ENCODE measurements at regions not wholly inside any gene's neighbourhood (a gene's known extent, or its start where the extent isn't known, plus 50 kb on each side); places are given as distances from the start of the nearest gene placed in this dataset.

DNA sequence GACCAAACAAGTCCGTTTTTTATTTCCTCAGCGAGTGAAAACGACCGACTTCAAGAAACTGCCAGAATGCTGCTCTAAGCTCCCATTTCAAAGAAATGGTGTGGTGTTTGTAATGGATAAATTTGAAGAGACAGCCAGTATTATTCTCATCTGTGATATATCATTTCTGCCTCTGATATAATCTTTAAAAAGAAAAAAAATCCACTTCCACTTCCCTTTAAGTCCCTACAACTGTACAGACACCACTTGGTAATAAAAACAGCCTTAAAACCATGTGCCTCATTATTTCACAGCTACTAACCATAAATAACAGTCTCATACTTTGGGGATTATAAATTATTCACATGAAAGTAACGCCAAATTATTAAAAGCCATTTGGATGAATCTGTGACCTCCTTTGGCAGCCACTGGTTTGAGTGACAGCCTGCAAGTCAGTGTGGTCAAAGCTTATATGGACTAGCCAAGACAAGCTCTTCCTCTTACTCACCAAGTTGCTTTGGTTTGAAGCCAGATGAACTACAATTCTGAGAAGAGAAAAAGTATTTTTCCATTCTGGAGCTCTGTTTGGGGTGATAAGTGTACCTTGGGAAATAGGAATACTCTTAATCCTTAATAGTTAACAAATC is 168.0 kb downstream of the SHOX2 start:
- TF ChIP-seq TCF4 (CRISPR knock-in tag; IDR thresholded peaks at IDR 0.05; ENCODE audit: borderline replicate concordance) (no peak), ESRRG (CRISPR knock-in tag; IDR thresholded peaks at IDR 0.05) (no peak)
- TF ChIP-seq, protein P1, sequence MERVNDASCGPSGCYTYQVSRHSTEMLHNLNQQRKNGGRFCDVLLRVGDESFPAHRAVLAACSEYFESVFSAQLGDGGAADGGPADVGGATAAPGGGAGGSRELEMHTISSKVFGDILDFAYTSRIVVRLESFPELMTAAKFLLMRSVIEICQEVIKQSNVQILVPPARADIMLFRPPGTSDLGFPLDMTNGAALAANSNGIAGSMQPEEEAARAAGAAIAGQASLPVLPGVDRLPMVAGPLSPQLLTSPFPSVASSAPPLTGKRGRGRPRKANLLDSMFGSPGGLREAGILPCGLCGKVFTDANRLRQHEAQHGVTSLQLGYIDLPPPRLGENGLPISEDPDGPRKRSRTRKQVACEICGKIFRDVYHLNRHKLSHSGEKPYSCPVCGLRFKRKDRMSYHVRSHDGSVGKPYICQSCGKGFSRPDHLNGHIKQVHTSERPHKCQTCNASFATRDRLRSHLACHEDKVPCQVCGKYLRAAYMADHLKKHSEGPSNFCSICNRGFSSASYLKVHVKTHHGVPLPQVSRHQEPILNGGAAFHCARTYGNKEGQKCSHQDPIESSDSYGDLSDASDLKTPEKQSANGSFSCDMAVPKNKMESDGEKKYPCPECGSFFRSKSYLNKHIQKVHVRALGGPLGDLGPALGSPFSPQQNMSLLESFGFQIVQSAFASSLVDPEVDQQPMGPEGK (CRISPR knock-in tag; IDR thresholded peaks at IDR 0.05; ENCODE audit: borderline replicate concordance): no peak
